Mesenchymal stem cell (in vitro differentiated cells and primary cell): ENCODE measurements at regions not wholly inside any gene's neighbourhood (a gene's known extent, or its start where the extent isn't known, plus 50 kb on each side); places are given as distances from the start of the nearest gene placed in this dataset.

Experiments
- DNase-seq: peaks from one replicate; pipeline ENCODE4 v3.0.0-alpha.2; 2013
- H2AFZ ChIP-seq: one replicate; pipeline ENCODE4 v1.6.1; 2013; ENCODE audit warnings: low read depth, mild to moderate bottlenecking, control low read depth, inconsistent platforms, low read length, moderate library complexity
- H2AK5ac ChIP-seq: 2 replicates; pipeline ENCODE4 v1.6.1; 2013; ENCODE audit warnings: low read length, moderate library complexity, mild to moderate bottlenecking, inconsistent platforms; ENCODE audit not compliant: severe bottlenecking
- H2BK120ac ChIP-seq: one replicate; pipeline ENCODE4 v1.6.1; 2013; ENCODE audit warnings: low read depth, mild to moderate bottlenecking, inconsistent platforms, low read length, moderate library complexity
- H2BK12ac ChIP-seq, 2 experiments: one replicate each; pipeline ENCODE4 v1.6.1; 2013; ENCODE audit warnings: inconsistent platforms in 2 of 2, low read length in 2 of 2, mild to moderate bottlenecking in 2 of 2, moderate library complexity in 2 of 2, control low read depth in 1 of 2
- H2BK15ac ChIP-seq: one replicate; pipeline ENCODE4 v1.6.1; 2013; ENCODE audit warnings: mild to moderate bottlenecking, low read depth, inconsistent platforms; ENCODE audit not compliant: poor library complexity, severe bottlenecking
- H2BK5ac ChIP-seq: 2 replicates; pipeline ENCODE4 v1.6.1; 2013; ENCODE audit warnings: low read depth, mild to moderate bottlenecking, low read length, control low read depth, inconsistent platforms; ENCODE audit not compliant: poor library complexity, severe bottlenecking
- H3K14ac ChIP-seq, 2 experiments: one replicate each; pipeline ENCODE4 v1.6.1; 2013; ENCODE audit warnings: inconsistent platforms in 2 of 2, low read length in 2 of 2, control low read depth in 1 of 2, mild to moderate bottlenecking in 1 of 2, moderate library complexity in 1 of 2
- H3K18ac ChIP-seq, 2 experiments: one replicate each; pipeline ENCODE4 v1.6.1; 2013; ENCODE audit warnings: inconsistent platforms in 2 of 2, low read length in 2 of 2, control low read depth in 1 of 2, low read depth in 1 of 2, mild to moderate bottlenecking in 1 of 2
- H3K23ac ChIP-seq, 2 experiments: one replicate each; pipeline ENCODE4 v1.6.1; 2013; ENCODE audit warnings: inconsistent platforms in 2 of 2, low read length in 2 of 2, mild to moderate bottlenecking in 2 of 2, moderate library complexity in 2 of 2, control low read depth in 1 of 2
- H3K27ac ChIP-seq: 2 replicates; pipeline ENCODE4 v1.5.1; 2013; ENCODE audit warnings: mild to moderate bottlenecking, moderate library complexity, low read length, control low read depth, inconsistent platforms; ENCODE audit not compliant: poor library complexity, severe bottlenecking
- H3K27me3 ChIP-seq, 2 experiments: 2 replicates each; pipeline versions ENCODE4 v1.6.1 to v1.7.0; 2013; ENCODE audit warnings: low read length in 2 of 2, mild to moderate bottlenecking in 2 of 2, moderate library complexity in 2 of 2, control low read depth in 1 of 2, inconsistent platforms in 1 of 2; ENCODE audit not compliant: control insufficient read depth in 1 of 2, insufficient read depth in 1 of 2
- H3K36me3 ChIP-seq, 2 experiments: 2 replicates each; pipeline versions ENCODE4 v1.6.1 to v1.7.0; 2013; ENCODE audit warnings: low read length in 2 of 2, control low read depth in 1 of 2, inconsistent platforms in 1 of 2, low read depth in 1 of 2, mild to moderate bottlenecking in 1 of 2; ENCODE audit not compliant: insufficient read depth in 2 of 2, control insufficient read depth in 1 of 2
- H3K4ac ChIP-seq, 2 experiments: one replicate each; pipeline ENCODE4 v1.6.1; 2013; ENCODE audit warnings: inconsistent platforms in 2 of 2, low read length in 2 of 2, mild to moderate bottlenecking in 2 of 2, moderate library complexity in 2 of 2, control low read depth in 1 of 2, low read depth in 1 of 2
- H3K4me1 ChIP-seq: 2 replicates; pipeline ENCODE4 v1.6.1; 2013; ENCODE audit warnings: low read depth, low read length, control low read depth; ENCODE audit not compliant: control insufficient read depth, insufficient read depth
- H3K4me2 ChIP-seq: 2 replicates; pipeline ENCODE4 v1.6.1; 2013; ENCODE audit warnings: low read length, mild to moderate bottlenecking, inconsistent platforms; ENCODE audit not compliant: poor library complexity, severe bottlenecking
- H3K4me3 ChIP-seq, 2 experiments: 2 replicates each; pipeline versions ENCODE4 v1.5.1 to v1.7.0; 2013; ENCODE audit warnings: low read length in 2 of 2, mild to moderate bottlenecking in 2 of 2, control low read depth in 1 of 2, low read depth in 1 of 2; ENCODE audit not compliant: insufficient read depth in 1 of 2
- H3K79me1 ChIP-seq: replicated peaks from 2 replicates; pipeline ENCODE4 v1.6.1; 2013; ENCODE audit warnings: mild to moderate bottlenecking, control low read depth, low read length, inconsistent platforms; ENCODE audit not compliant: poor library complexity, severe bottlenecking
- H3K9ac ChIP-seq: 2 replicates; pipeline ENCODE4 v1.7.0; 2013; ENCODE audit warnings: mild to moderate bottlenecking, low read length, moderate library complexity
- H3K9me3 ChIP-seq: 2 replicates; pipeline ENCODE4 v1.7.0; 2013; ENCODE audit warnings: mild to moderate bottlenecking, low read length; ENCODE audit not compliant: control insufficient read depth
- H4K8ac ChIP-seq: one replicate; pipeline ENCODE4 v1.6.1; 2013; ENCODE audit warnings: inconsistent platforms, mild to moderate bottlenecking, low read length, moderate library complexity
- H4K91ac ChIP-seq: one replicate; pipeline ENCODE4 v1.6.1; 2013; ENCODE audit warnings: mild to moderate bottlenecking, low read length, inconsistent platforms
- WGBS: methylation state at CpG from one replicate; pipeline ENCODE4 v1.1.7; 2013; ENCODE audit warnings: mixed read lengths; 5-methylcytosine and 5-hydroxymethylcytosine counted together

- Histone ChIP-seq H2BK12ac (no peak overlapping the region), H3K9me3 (peaks cover 12% of the 10 kb centered on the region), H4K8ac (no peak overlapping the region), H3K23ac (no peak overlapping the region), H3K79me1 (no peaks in the 10 kb centered on the region), H4K91ac (no peak overlapping the region), H3K36me3 (no peaks in the 10 kb centered on the region), H3K4ac (no peak overlapping the region), H3K27ac (no peak overlapping the region), H3K27me3 (no peaks in the 10 kb centered on the region), H3K9ac (no peak overlapping the region), H3K14ac (no peak overlapping the region), H3K18ac (no peak overlapping the region), H3K4me2 (no peak overlapping the region), H2BK5ac (no peak overlapping the region), H2AFZ (no peak overlapping the region), H2BK15ac (no peak overlapping the region), H2AK5ac (no peak overlapping the region), H3K4me3 (no peak overlapping the region), H3K4me1 (no peaks in the 10 kb centered on the region), H2BK120ac (no peak overlapping the region)
- DNase-seq: no peak
- 100% methylated on average over 2 of the region's 2 CpGs for WGBS
Measured at GRCh38 chr10:108688314-108688713, 1235.0 kb downstream of the XPNPEP1 start.

- no peak for DNase-seq
- H3K27ac ChIP-seq: no peak overlapping the region
- H3K18ac ChIP-seq: no peak overlapping the region
- no peak overlapping the region for H2AK5ac ChIP-seq
- H3K9me3 ChIP-seq: peaks cover 12% of the 10 kb centered on the region
- no peak overlapping the region for H4K91ac ChIP-seq
- H3K36me3 ChIP-seq: no peaks in the 10 kb centered on the region
- H2AFZ ChIP-seq: no peak overlapping the region
- no peak overlapping the region for H2BK5ac ChIP-seq
- H3K4me3 ChIP-seq: no peak overlapping the region
- WGBS: 95% methylated on average over 3 of the region's 4 CpGs
- no peak overlapping the region for H3K4me2 ChIP-seq
- no peaks in the 10 kb centered on the region for H3K4me1 ChIP-seq
- no peak overlapping the region for H3K14ac ChIP-seq
- no peaks in the 10 kb centered on the region for H3K79me1 ChIP-seq
- H3K9ac ChIP-seq: no peak overlapping the region
- no peaks in the 10 kb centered on the region for H3K27me3 ChIP-seq
- no peak overlapping the region for H2BK15ac ChIP-seq
- no peak overlapping the region for H2BK120ac ChIP-seq
- no peak overlapping the region for H4K8ac ChIP-seq
- H2BK12ac ChIP-seq: no peak overlapping the region
- no peak overlapping the region for H3K23ac ChIP-seq
- no peak overlapping the region for H3K4ac ChIP-seq
Measured at GRCh38 chr10:108685863-108686531, 1237.3 kb downstream of the XPNPEP1 start.

GRCh38 chr10:108684431-108684830 lies 1238.9 kb downstream of the XPNPEP1 start:
- no peak overlapping the region for H2BK15ac ChIP-seq
- H3K27me3 ChIP-seq: no peaks in the 10 kb centered on the region
- no peak overlapping the region for H3K4ac ChIP-seq
- H3K9ac ChIP-seq: no peak overlapping the region
- no peak overlapping the region for H2AFZ ChIP-seq
- no peak overlapping the region for H3K4me2 ChIP-seq
- H4K91ac ChIP-seq: no peak overlapping the region
- H3K36me3 ChIP-seq: no peaks in the 10 kb centered on the region
- no peak overlapping the region for H2BK5ac ChIP-seq
- no peak overlapping the region for H2BK120ac ChIP-seq
- H3K14ac ChIP-seq: no peak overlapping the region
- no peak overlapping the region for H2BK12ac ChIP-seq
- peaks cover 12% of the 10 kb centered on the region for H3K9me3 ChIP-seq
- no peak overlapping the region for H3K4me3 ChIP-seq
- no peak overlapping the region for H4K8ac ChIP-seq
- WGBS: 40% methylated on average over 2 of the region's 2 CpGs
- no peak for DNase-seq
- no peak overlapping the region for H3K23ac ChIP-seq
- H3K27ac ChIP-seq: no peak overlapping the region
- no peak overlapping the region for H3K18ac ChIP-seq
- H2AK5ac ChIP-seq: no peak overlapping the region
- H3K4me1 ChIP-seq: no peaks in the 10 kb centered on the region
- no peaks in the 10 kb centered on the region for H3K79me1 ChIP-seq

DNA sequence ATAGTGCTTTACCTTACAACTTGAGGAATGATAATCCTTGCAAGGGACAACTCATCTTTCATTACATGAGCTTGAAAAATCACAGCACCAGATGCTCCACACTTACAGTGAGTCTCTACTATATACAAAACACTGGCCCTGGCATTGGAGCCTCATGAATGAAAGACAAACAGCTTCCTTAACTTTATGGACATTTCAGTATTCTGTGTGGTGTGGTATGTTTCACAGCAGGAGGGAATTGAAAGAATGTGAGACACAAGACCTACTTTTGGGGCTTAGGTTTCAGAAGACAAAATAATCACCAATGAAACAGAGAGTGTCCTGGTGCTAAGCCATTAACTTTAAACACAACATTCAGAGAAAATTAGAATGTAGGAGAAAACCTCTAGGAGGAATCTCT lies 1249.6 kb downstream of the XPNPEP1 start:
- DNase-seq: no peak
- Histone ChIP-seq H2BK5ac (no peak overlapping the region), H3K27me3 (no peaks in the 10 kb centered on the region), H3K4me2 (no peak overlapping the region), H3K4me1 (no peaks in the 10 kb centered on the region), H2BK120ac (no peak overlapping the region), H2BK12ac (no peak overlapping the region), H3K79me1 (no peaks in the 10 kb centered on the region), H3K9ac (no peak overlapping the region), H3K4ac (no peak overlapping the region), H3K27ac (no peak overlapping the region), H4K91ac (no peak overlapping the region), H3K9me3 (no peaks in the 10 kb centered on the region), H4K8ac (no peak overlapping the region), H3K36me3 (no peaks in the 10 kb centered on the region), H3K14ac (no peak overlapping the region), H3K18ac (no peak overlapping the region), H2AFZ (no peak overlapping the region), H2BK15ac (no peak overlapping the region), H2AK5ac (no peak overlapping the region), H3K4me3 (no peak overlapping the region), H3K23ac (no peak overlapping the region)
